ENCODE measurements at regions not wholly inside any gene's neighbourhood (a gene's known extent, or its start where the extent isn't known, plus 50 kb on each side); places are given as distances from the start of the nearest gene placed in this dataset.

GRCh38 chr1:73326663-73327062 lies 871.3 kb downstream of the LRRIQ3 start:
- TF ChIP-seq REST (IDR thresholded peaks at IDR 0.05; ENCODE audit: unreplicated experiment), result no peak
- TF ChIP-seq, protein P1, sequence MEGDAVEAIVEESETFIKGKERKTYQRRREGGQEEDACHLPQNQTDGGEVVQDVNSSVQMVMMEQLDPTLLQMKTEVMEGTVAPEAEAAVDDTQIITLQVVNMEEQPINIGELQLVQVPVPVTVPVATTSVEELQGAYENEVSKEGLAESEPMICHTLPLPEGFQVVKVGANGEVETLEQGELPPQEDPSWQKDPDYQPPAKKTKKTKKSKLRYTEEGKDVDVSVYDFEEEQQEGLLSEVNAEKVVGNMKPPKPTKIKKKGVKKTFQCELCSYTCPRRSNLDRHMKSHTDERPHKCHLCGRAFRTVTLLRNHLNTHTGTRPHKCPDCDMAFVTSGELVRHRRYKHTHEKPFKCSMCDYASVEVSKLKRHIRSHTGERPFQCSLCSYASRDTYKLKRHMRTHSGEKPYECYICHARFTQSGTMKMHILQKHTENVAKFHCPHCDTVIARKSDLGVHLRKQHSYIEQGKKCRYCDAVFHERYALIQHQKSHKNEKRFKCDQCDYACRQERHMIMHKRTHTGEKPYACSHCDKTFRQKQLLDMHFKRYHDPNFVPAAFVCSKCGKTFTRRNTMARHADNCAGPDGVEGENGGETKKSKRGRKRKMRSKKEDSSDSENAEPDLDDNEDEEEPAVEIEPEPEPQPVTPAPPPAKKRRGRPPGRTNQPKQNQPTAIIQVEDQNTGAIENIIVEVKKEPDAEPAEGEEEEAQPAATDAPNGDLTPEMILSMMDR (conservative IDR thresholded peaks at IDR 0.05; ENCODE audit: low read depth in 2 of 2), result 0 out of 4 replicates have a peak, but pooled peaks of 1 of the 2 experiments have one; percentile 6
- TF ChIP-seq POLR2AphosphoS5 (IDR thresholded peaks at IDR 0.05; ENCODE audit: low read depth), result no peak
- no peak for TF ChIP-seq CREB1 (CRISPR knock-in tag; IDR thresholded peaks at IDR 0.05; ENCODE audit: low read depth)
- TF ChIP-seq, protein P2, sequence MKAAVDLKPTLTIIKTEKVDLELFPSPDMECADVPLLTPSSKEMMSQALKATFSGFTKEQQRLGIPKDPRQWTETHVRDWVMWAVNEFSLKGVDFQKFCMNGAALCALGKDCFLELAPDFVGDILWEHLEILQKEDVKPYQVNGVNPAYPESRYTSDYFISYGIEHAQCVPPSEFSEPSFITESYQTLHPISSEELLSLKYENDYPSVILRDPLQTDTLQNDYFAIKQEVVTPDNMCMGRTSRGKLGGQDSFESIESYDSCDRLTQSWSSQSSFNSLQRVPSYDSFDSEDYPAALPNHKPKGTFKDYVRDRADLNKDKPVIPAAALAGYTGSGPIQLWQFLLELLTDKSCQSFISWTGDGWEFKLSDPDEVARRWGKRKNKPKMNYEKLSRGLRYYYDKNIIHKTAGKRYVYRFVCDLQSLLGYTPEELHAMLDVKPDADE (IDR thresholded peaks at IDR 0.05), result no peak
- TF ChIP-seq STAT1 (IDR thresholded peaks at IDR 0.05; ENCODE audit: unreplicated experiment), result no peak
- no peak for TF ChIP-seq EZH2 (IDR thresholded peaks at IDR 0.05; ENCODE audit: low read depth, unreplicated experiment)
- no peak for TF ChIP-seq EZH2phosphoT487 (IDR thresholded peaks at IDR 0.05; ENCODE audit: unreplicated experiment)
- TF ChIP-seq NANOG (IDR thresholded peaks at IDR 0.05; ENCODE audit: borderline replicate concordance), result no peak
- no peak for TF ChIP-seq JUNB (IDR thresholded peaks at IDR 0.05; ENCODE audit: unreplicated experiment)
- TF ChIP-seq ZNF114 (CRISPR knock-in tag; IDR thresholded peaks at IDR 0.05), result no peak
- TF ChIP-seq ZNF331 (CRISPR knock-in tag; IDR thresholded peaks at IDR 0.05; ENCODE audit: low read depth), result no peak
- TF ChIP-seq, protein P3, sequence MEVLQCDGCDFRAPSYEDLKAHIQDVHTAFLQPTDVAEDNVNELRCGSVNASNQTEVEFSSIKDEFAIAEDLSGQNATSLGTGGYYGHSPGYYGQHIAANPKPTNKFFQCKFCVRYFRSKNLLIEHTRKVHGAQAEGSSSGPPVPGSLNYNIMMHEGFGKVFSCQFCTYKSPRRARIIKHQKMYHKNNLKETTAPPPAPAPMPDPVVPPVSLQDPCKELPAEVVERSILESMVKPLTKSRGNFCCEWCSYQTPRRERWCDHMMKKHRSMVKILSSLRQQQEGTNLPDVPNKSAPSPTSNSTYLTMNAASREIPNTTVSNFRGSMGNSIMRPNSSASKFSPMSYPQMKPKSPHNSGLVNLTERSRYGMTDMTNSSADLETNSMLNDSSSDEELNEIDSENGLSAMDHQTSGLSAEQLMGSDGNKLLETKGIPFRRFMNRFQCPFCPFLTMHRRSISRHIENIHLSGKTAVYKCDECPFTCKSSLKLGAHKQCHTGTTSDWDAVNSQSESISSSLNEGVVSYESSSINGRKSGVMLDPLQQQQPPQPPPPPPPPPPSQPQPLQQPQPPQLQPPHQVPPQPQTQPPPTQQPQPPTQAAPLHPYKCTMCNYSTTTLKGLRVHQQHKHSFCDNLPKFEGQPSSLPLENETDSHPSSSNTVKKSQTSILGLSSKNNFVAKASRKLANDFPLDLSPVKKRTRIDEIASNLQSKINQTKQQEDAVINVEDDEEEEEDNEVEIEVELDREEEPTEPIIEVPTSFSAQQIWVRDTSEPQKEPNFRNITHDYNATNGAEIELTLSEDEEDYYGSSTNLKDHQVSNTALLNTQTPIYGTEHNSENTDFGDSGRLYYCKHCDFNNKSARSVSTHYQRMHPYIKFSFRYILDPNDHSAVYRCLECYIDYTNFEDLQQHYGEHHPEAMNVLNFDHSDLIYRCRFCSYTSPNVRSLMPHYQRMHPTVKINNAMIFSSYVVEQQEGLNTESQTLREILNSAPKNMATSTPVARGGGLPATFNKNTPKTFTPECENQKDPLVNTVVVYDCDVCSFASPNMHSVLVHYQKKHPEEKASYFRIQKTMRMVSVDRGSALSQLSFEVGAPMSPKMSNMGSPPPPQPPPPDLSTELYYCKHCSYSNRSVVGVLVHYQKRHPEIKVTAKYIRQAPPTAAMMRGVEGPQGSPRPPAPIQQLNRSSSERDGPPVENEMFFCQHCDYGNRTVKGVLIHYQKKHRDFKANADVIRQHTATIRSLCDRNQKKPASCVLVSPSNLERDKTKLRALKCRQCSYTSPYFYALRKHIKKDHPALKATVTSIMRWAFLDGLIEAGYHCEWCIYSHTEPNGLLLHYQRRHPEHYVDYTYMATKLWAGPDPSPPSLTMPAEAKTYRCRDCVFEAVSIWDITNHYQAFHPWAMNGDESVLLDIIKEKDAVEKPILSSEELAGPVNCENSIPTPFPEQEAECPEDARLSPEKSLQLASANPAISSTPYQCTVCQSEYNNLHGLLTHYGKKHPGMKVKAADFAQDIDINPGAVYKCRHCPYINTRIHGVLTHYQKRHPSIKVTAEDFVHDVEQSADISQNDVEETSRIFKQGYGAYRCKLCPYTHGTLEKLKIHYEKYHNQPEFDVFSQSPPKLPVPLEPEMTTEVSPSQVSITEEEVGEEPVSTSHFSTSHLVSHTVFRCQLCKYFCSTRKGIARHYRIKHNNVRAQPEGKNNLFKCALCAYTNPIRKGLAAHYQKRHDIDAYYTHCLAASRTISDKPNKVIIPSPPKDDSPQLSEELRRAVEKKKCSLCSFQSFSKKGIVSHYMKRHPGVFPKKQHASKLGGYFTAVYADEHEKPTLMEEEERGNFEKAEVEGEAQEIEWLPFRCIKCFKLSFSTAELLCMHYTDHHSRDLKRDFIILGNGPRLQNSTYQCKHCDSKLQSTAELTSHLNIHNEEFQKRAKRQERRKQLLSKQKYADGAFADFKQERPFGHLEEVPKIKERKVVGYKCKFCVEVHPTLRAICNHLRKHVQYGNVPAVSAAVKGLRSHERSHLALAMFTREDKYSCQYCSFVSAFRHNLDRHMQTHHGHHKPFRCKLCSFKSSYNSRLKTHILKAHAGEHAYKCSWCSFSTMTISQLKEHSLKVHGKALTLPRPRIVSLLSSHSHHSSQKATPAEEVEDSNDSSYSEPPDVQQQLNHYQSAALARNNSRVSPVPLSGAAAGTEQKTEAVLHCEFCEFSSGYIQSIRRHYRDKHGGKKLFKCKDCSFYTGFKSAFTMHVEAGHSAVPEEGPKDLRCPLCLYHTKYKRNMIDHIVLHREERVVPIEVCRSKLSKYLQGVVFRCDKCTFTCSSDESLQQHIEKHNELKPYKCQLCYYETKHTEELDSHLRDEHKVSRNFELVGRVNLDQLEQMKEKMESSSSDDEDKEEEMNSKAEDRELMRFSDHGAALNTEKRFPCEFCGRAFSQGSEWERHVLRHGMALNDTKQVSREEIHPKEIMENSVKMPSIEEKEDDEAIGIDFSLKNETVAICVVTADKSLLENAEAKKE (CRISPR knock-in tag; IDR thresholded peaks at IDR 0.05), result no peak

Measured in GM23338 (cell line).